H9 (cell line): ENCODE measurements at regions not wholly inside any gene's neighbourhood (a gene's known extent, or its start where the extent isn't known, plus 50 kb on each side); places are given as distances from the start of the nearest gene placed in this dataset.

Experiments
- DNase-seq: peaks from one replicate; pipeline ENCODE4 v3.0.0-alpha.2; 2017
- H2AFZ ChIP-seq: one replicate; pipeline ENCODE4 v1.6.1; 2013; ENCODE audit warnings: mild to moderate bottlenecking, low read length, control low read depth, moderate library complexity
- H2AK5ac ChIP-seq: 2 replicates; pipeline ENCODE4 v1.6.1; 2013; ENCODE audit warnings: low read length, control low read depth, mixed read lengths; ENCODE audit not compliant: insufficient read length
- H2BK120ac ChIP-seq: one replicate; pipeline ENCODE4 v1.6.1; 2013; ENCODE audit warnings: low read depth, mild to moderate bottlenecking, low read length, control low read depth, inconsistent platforms; ENCODE audit not compliant: poor library complexity, severe bottlenecking
- H2BK12ac ChIP-seq: 2 replicates; pipeline ENCODE4 v1.6.1; 2013; ENCODE audit warnings: low read length, control low read depth, mixed read lengths, low read depth; ENCODE audit not compliant: insufficient read length
- H2BK15ac ChIP-seq: 2 replicates; pipeline ENCODE4 v1.6.1; 2013; ENCODE audit warnings: low read depth, low read length, control low read depth
- H2BK20ac ChIP-seq: one replicate; pipeline ENCODE4 v1.6.1; 2013; ENCODE audit warnings: low read depth, mild to moderate bottlenecking, low read length, control low read depth, inconsistent platforms; ENCODE audit not compliant: poor library complexity, severe bottlenecking
- H2BK5ac ChIP-seq: 2 replicates; pipeline ENCODE4 v1.6.1; 2013; ENCODE audit warnings: low read length, control low read depth, mixed read lengths; ENCODE audit not compliant: insufficient read length
- H3K14ac ChIP-seq: 2 replicates; pipeline ENCODE4 v1.6.1; 2013; ENCODE audit warnings: low read length, control low read depth; ENCODE audit not compliant: insufficient read depth
- H3K18ac ChIP-seq: 2 replicates; pipeline ENCODE4 v1.6.1; 2013; ENCODE audit warnings: low read depth, mild to moderate bottlenecking, mixed read lengths, low read length, control low read depth; ENCODE audit not compliant: insufficient read length
- H3K23ac ChIP-seq: 2 replicates; pipeline ENCODE4 v1.6.1; 2013; ENCODE audit warnings: low read length, control low read depth, mixed read lengths, low read depth; ENCODE audit not compliant: insufficient read length
- H3K23me2 ChIP-seq: 2 replicates; pipeline ENCODE4 v1.6.1; 2013; ENCODE audit warnings: low read depth, mild to moderate bottlenecking, mixed read lengths, low read length, control low read depth; ENCODE audit not compliant: insufficient read length, poor library complexity, severe bottlenecking
- H3K27ac ChIP-seq: 2 replicates; pipeline ENCODE4 v1.5.1; 2013; ENCODE audit warnings: low read length, control low read depth, mixed read lengths, low read depth; ENCODE audit not compliant: insufficient read length
- H3K27me3 ChIP-seq: 2 replicates; pipeline ENCODE4 v1.6.1; 2013; ENCODE audit warnings: low read length, control low read depth, inconsistent platforms; ENCODE audit not compliant: insufficient read depth
- H3K4ac ChIP-seq: 2 replicates; pipeline ENCODE4 v1.6.1; 2013; ENCODE audit warnings: low read depth, mild to moderate bottlenecking, control low read depth, inconsistent platforms, low read length, moderate library complexity
- H3K4me1 ChIP-seq: 2 replicates; pipeline ENCODE4 v1.6.1; 2013; ENCODE audit warnings: low read length, control low read depth, inconsistent platforms; ENCODE audit not compliant: insufficient read depth
- H3K4me2 ChIP-seq: 2 replicates; pipeline ENCODE4 v1.6.1; 2013; ENCODE audit warnings: low read length, control low read depth, mixed read lengths; ENCODE audit not compliant: insufficient read length, insufficient read depth
- H3K56ac ChIP-seq: 2 replicates; pipeline ENCODE4 v1.6.1; 2013; ENCODE audit warnings: low read depth, mild to moderate bottlenecking, mixed read lengths, low read length, control low read depth; ENCODE audit not compliant: insufficient read length
- H3K79me1 ChIP-seq: 2 replicates; pipeline ENCODE4 v1.6.1; 2013; ENCODE audit warnings: low read depth, mild to moderate bottlenecking, moderate library complexity, low read length, control low read depth, inconsistent platforms; ENCODE audit not compliant: insufficient read depth, poor library complexity, severe bottlenecking
- H3K79me2 ChIP-seq: 2 replicates; pipeline ENCODE4 v1.6.1; 2013; ENCODE audit warnings: low read length, control low read depth, inconsistent platforms; ENCODE audit not compliant: insufficient read depth
- H3K9ac ChIP-seq: 2 replicates; pipeline ENCODE4 v1.6.1; 2013; ENCODE audit warnings: low read length, control low read depth, mixed read lengths; ENCODE audit not compliant: insufficient read length; ENCODE audit errors: extremely low read depth
- H3K9me3 ChIP-seq: one replicate; pipeline ENCODE4 v1.6.1; 2013; ENCODE audit warnings: low read depth, low read length, inconsistent platforms; ENCODE audit not compliant: control insufficient read depth
- H3T11ph ChIP-seq: one replicate; pipeline ENCODE4 v1.6.1; 2013; ENCODE audit warnings: mild to moderate bottlenecking, low read length, control low read depth, inconsistent platforms
- H4K20me1 ChIP-seq: one replicate; pipeline ENCODE4 v1.6.1; 2013; ENCODE audit not compliant: control insufficient read depth, insufficient read length, insufficient read depth
- H4K5ac ChIP-seq: 2 replicates; pipeline ENCODE4 v1.6.1; 2013; ENCODE audit warnings: low read depth, mild to moderate bottlenecking, mixed read lengths, low read length, control low read depth; ENCODE audit not compliant: insufficient read length
- H4K8ac ChIP-seq: replicated peaks from 2 replicates; pipeline ENCODE4 v1.6.1; 2013; ENCODE audit warnings: low read length, control low read depth, mixed read lengths, low read depth; ENCODE audit not compliant: insufficient read length
- H4K91ac ChIP-seq: 2 replicates; pipeline ENCODE4 v1.6.1; 2013; ENCODE audit warnings: low read depth, mild to moderate bottlenecking, moderate library complexity, mixed read lengths, low read length, control low read depth; ENCODE audit not compliant: insufficient read length
- H3K27ac Mint-ChIP-seq, 3 experiments: 2 replicates in 2 of 3; 3 replicates in 1 of 3; pipeline ENCODE4 v1.8.0; 2020 to 2021; ENCODE audit warnings: mixed read lengths in 3 of 3, mild to moderate bottlenecking in 1 of 3, moderate library complexity in 1 of 3
- H3K27me3 Mint-ChIP-seq: 2 replicates; pipeline ENCODE4 v1.8.0; 2021; ENCODE audit warnings: low read depth, mild to moderate bottlenecking, moderate library complexity, mixed read lengths
- H3K36me3 Mint-ChIP-seq, 3 experiments: 2 replicates in 2 of 3; 3 replicates in 1 of 3; pipeline ENCODE4 v1.8.0; 2020 to 2021; ENCODE audit warnings: low read depth in 3 of 3, mixed read lengths in 3 of 3; ENCODE audit not compliant: insufficient read depth in 1 of 3
- H3K4me1 Mint-ChIP-seq, 2 experiments: 2 replicates each; pipeline ENCODE4 v1.8.0; 2020; ENCODE audit warnings: mixed read lengths in 2 of 2
- H3K4me3 Mint-ChIP-seq, 2 experiments: 2 replicates in 1 of 2; 3 replicates in 1 of 2; pipeline ENCODE4 v1.8.0; 2020 to 2021; ENCODE audit warnings: mild to moderate bottlenecking in 2 of 2, mixed read lengths in 2 of 2, moderate library complexity in 1 of 2
- H3K9me3 Mint-ChIP-seq, 2 experiments: 2 replicates in 1 of 2; 3 replicates in 1 of 2; pipeline ENCODE4 v1.8.0; 2020; ENCODE audit warnings: mild to moderate bottlenecking in 2 of 2, mixed read lengths in 2 of 2, moderate library complexity in 1 of 2
- WGBS: extraction: QIAGEN DNeasy Blood & Tissue Kit; methylation state at CpG from one replicate; pipeline ENCODE4 v1.1.7; 2013; ENCODE audit warnings: missing lambda C conversion rate, low lambda C conversion rate, mixed read lengths; ENCODE audit not compliant: insufficient read length; ENCODE audit errors: extremely low coverage; 5-methylcytosine and 5-hydroxymethylcytosine counted together
- TF ChIP-seq, protein P1 (sequence below): fragments of 200-600 bp; sonication (generic); conservative IDR thresholded peaks from 3 replicates; pipeline ENCODE4 v1.8.0; 2021; ENCODE audit warnings: antibody characterized with exemption, mild to moderate bottlenecking

GRCh38 chr7:116093516-116094301 lies 63.1 kb upstream of the TFEC start:
- no peak overlapping the region for H3K4me3 Mint-ChIP-seq
- Histone ChIP-seq H3K14ac (no peak overlapping the region), H2BK20ac (no peak overlapping the region), H2AK5ac (no peak overlapping the region), H2BK5ac (no peak overlapping the region), H3K4me2 (no peak overlapping the region), H3K56ac (no peak overlapping the region), H4K5ac (no peak overlapping the region), H3T11ph (no peak overlapping the region), H3K23me2 (no peaks in the 10 kb centered on the region), H3K23ac (no peak overlapping the region), H3K79me1 (no peaks in the 10 kb centered on the region), H4K91ac (no peak overlapping the region), H3K27me3 (no peaks in the 10 kb centered on the region), H3K18ac (no peak overlapping the region), H3K4ac (no peak overlapping the region), H4K8ac (no peak overlapping the region), H3K9ac (no peak overlapping the region), H2AFZ (no peak overlapping the region), H2BK15ac (no peak overlapping the region), H2BK120ac (no peak overlapping the region), H3K4me1 (no peaks in the 10 kb centered on the region), H4K20me1 (no peaks in the 10 kb centered on the region), H2BK12ac (no peak overlapping the region), H3K79me2 (no peaks in the 10 kb centered on the region), H3K27ac (no peak overlapping the region), H3K9me3 (no peaks in the 10 kb centered on the region)
- no peak for DNase-seq
- no peaks in the 10 kb centered on the region for H3K27me3 Mint-ChIP-seq
- H3K36me3 Mint-ChIP-seq = no peaks in the 10 kb centered on the region; a peak in 1 of 7 replicates
- H3K27ac Mint-ChIP-seq = no peak overlapping the region
- H3K4me1 Mint-ChIP-seq = no peaks in the 10 kb centered on the region
- WGBS = no CpG with 5 or more reads among the region's 4 CpGs
- no peaks in the 10 kb centered on the region for H3K9me3 Mint-ChIP-seq
- TF ChIP-seq, protein P1, sequence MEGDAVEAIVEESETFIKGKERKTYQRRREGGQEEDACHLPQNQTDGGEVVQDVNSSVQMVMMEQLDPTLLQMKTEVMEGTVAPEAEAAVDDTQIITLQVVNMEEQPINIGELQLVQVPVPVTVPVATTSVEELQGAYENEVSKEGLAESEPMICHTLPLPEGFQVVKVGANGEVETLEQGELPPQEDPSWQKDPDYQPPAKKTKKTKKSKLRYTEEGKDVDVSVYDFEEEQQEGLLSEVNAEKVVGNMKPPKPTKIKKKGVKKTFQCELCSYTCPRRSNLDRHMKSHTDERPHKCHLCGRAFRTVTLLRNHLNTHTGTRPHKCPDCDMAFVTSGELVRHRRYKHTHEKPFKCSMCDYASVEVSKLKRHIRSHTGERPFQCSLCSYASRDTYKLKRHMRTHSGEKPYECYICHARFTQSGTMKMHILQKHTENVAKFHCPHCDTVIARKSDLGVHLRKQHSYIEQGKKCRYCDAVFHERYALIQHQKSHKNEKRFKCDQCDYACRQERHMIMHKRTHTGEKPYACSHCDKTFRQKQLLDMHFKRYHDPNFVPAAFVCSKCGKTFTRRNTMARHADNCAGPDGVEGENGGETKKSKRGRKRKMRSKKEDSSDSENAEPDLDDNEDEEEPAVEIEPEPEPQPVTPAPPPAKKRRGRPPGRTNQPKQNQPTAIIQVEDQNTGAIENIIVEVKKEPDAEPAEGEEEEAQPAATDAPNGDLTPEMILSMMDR = no peak
